Adrenal gland (tissue), 5 donors: ENCODE measurements at regions not wholly inside any gene's neighbourhood (a gene's known extent, or its start where the extent isn't known, plus 50 kb on each side); places are given as distances from the start of the nearest gene placed in this dataset.

Experiments
- CTCF ChIP-seq, 6 experiments: fragments of 450-650 bp in 4 of 6; fragments of 200-600 bp in 2 of 6; sonication (generic) in 1 of 6; IDR thresholded peaks; 1 replicate in 5 of 6; 2 replicates in 1 of 6; pipeline versions ENCODE4 v1.5.1 to v1.8.0; 2016 to 2021; ENCODE audit warnings: antibody characterized with exemption in 6 of 6, mild to moderate bottlenecking in 2 of 6, moderate library complexity in 1 of 6
- POLR2A ChIP-seq, 2 donors: fragments of 450-650 bp; IDR thresholded peaks; one replicate each; pipeline ENCODE4 v1.6.1; 2017; ENCODE audit warnings: antibody characterized with exemption in 2 of 2, mild to moderate bottlenecking in 2 of 2, moderate library complexity in 1 of 2
- donor health status: DM: no; HTN: no; CAD: no.

GRCh38 chr16:73159296-73159695, 111.4 kb upstream of the ZFHX3 start:
- no peak for TF ChIP-seq CTCF (IDR thresholded peaks at IDR 0.05)
- no peak for TF ChIP-seq POLR2A (IDR thresholded peaks at IDR 0.05)
